ENCODE measurements at regions not wholly inside any gene's neighbourhood (a gene's known extent, or its start where the extent isn't known, plus 50 kb on each side); places are given as distances from the start of the nearest gene placed in this dataset.

DNA sequence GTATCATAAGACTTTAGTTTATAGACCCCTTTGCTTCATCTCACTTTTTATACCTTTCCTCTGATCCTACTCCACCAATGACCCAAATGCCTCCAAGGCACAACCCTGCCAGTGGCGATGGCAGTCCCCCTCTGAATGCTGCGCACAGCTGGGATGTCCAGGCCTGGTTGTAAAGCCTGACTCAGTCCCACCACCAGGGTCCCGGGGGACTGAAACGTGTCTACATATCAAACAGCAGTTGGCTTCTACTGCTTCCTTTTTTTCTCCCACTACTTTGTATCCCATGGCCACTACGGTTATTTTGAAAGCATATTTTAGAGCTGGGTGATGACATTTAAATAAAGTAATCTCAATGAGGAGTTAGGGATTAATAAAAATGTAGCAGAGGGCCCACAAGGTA is 329.8 kb upstream of the PSMD7 start:
- DNase-seq (no peak), ATAC-seq (ENCODE audit: low read depth) (no peak)
- Histone ChIP-seq H3K56ac (ENCODE audit: extremely low read depth, insufficient read depth, low read length) (no peak overlapping the region), H3K79me1 (ENCODE audit: low read depth in 1 of 2, low read length in 2 of 2) (no peaks in the 10 kb centered on the region), H3K4me1 (ENCODE audit: control insufficient read depth, insufficient read depth, low read length) (no peaks in the 10 kb centered on the region), H4K8ac (ENCODE audit: low read depth in 2 of 2, low read length in 2 of 2) (no peak overlapping the region), H3K14ac (replicated peaks; ENCODE audit: low read depth, low read length) (no peak overlapping the region), H4K5ac (ENCODE audit: low read depth, low read length) (no peak overlapping the region), H4K20me1 (ENCODE audit: insufficient read depth, low read length) (no peaks in the 10 kb centered on the region), H3K36me3 (ENCODE audit: control insufficient read depth, insufficient read depth, low read length) (no peaks in the 10 kb centered on the region), H2BK20ac (ENCODE audit: low read depth, low read length) (no peak overlapping the region), H2BK120ac (ENCODE audit: low read depth, low read length) (no peak overlapping the region), H4K91ac (ENCODE audit: insufficient read depth, low read depth, low read length) (no peak overlapping the region), H2AK5ac (ENCODE audit: low read depth, low read length) (no peak overlapping the region), H2AFZ (replicated peaks; ENCODE audit: low read length, poor library complexity) (no peak overlapping the region), H3K9ac (ENCODE audit: low read depth, low read length) (no peak overlapping the region), H2BK5ac (ENCODE audit: low read depth, low read length, poor library complexity, severe bottlenecking) (no peak overlapping the region), H3K9me3 (ENCODE audit: control insufficient read depth, insufficient read depth, low read length) (no peaks in the 10 kb centered on the region), H3K9me1 (ENCODE audit: insufficient read depth, low read length) (no peaks in the 10 kb centered on the region), H3K18ac (ENCODE audit: low read depth, low read length) (no peak overlapping the region), H3K23ac (ENCODE audit: low read depth, low read length) (no peak overlapping the region), H3K27me3 (ENCODE audit: control insufficient read depth, insufficient read depth, low read length) (no peaks in the 10 kb centered on the region), H3K27ac (ENCODE audit: insufficient read depth, low read length) (no peak overlapping the region), H2BK15ac (ENCODE audit: low read depth, low read length) (no peak overlapping the region), H3K4me3 (ENCODE audit: insufficient read depth, low read depth, low read length) (no peak overlapping the region), H3K4me2 (ENCODE audit: low read depth, low read length) (no peak overlapping the region), H2AK9ac (replicated peaks; ENCODE audit: low read depth, low read length, poor library complexity) (no peak overlapping the region), H3K4ac (ENCODE audit: low read depth, low read length) (no peak overlapping the region)
- ChIA-PET POLR2A (ENCODE audit: unreplicated experiment) (no interaction called here), CTCF (interaction anchor here (2.4 kb wide), 1 partner anchor 10 kb away, joined by 6 read pairs; no protein-coding TSS in a partner anchor)
- in situ Hi-C loops (cut with MboI; ENCODE audit: low sequenced_read_pairs) (no loop called here), intact Hi-C loops (cut with micrococcal nuclease) (no loop called here), dilution Hi-C loops (cut with HindIII; ENCODE audit: low sequenced_read_pairs, unreplicated experiment) (no loop called here)
- no peak for TF ChIP-seq SMC3 (IDR thresholded peaks at IDR 0.05; ENCODE audit: low read depth, low read length)
- TF ChIP-seq, protein P1, sequence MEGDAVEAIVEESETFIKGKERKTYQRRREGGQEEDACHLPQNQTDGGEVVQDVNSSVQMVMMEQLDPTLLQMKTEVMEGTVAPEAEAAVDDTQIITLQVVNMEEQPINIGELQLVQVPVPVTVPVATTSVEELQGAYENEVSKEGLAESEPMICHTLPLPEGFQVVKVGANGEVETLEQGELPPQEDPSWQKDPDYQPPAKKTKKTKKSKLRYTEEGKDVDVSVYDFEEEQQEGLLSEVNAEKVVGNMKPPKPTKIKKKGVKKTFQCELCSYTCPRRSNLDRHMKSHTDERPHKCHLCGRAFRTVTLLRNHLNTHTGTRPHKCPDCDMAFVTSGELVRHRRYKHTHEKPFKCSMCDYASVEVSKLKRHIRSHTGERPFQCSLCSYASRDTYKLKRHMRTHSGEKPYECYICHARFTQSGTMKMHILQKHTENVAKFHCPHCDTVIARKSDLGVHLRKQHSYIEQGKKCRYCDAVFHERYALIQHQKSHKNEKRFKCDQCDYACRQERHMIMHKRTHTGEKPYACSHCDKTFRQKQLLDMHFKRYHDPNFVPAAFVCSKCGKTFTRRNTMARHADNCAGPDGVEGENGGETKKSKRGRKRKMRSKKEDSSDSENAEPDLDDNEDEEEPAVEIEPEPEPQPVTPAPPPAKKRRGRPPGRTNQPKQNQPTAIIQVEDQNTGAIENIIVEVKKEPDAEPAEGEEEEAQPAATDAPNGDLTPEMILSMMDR (conservative IDR thresholded peaks at IDR 0.05; ENCODE audit: low read depth, low read length) = no peak
- no peak for TF ChIP-seq RCOR1 (IDR thresholded peaks at IDR 0.05; ENCODE audit: insufficient replicate concordance, low read length)
- no peak for TF ChIP-seq MAZ (IDR thresholded peaks at IDR 0.05; ENCODE audit: borderline replicate concordance, low read depth, low read length)
- no peak for TF ChIP-seq RAD21 (IDR thresholded peaks at IDR 0.05; ENCODE audit: low read length)
- no peak for TF ChIP-seq MXI1 (IDR thresholded peaks at IDR 0.05; ENCODE audit: borderline replicate concordance, low read depth, low read length)
- no peak for TF ChIP-seq NFE2L2 (IDR thresholded peaks at IDR 0.05; ENCODE audit: low read depth, low read length)
- WGBS, 2 experiments (ENCODE audit: extremely low coverage in 2 of 2, insufficient read length in 1 of 2) = 80% methylated on average over 1 of the region's 5 CpGs; no CpG with 5 or more reads in 1 of the 2 experiments
- no TSS peak for BruUV-seq (replicated peaks)
